Osteocyte (in vitro differentiated cells): ENCODE measurements at regions not wholly inside any gene's neighbourhood (a gene's known extent, or its start where the extent isn't known, plus 50 kb on each side); places are given as distances from the start of the nearest gene placed in this dataset.

Experiments
- DNase-seq: peaks from one replicate; pipeline ENCODE4 v3.0.0; 2021; ENCODE audit warnings: mixed read lengths; ENCODE audit not compliant: unreplicated experiment; ENCODE audit errors: extremely low spot score
- H3K27ac Mint-ChIP-seq: one replicate; pipeline ENCODE4 v1.8.0; 2021; ENCODE audit warnings: mild to moderate bottlenecking, mixed read lengths; ENCODE audit not compliant: unreplicated experiment
- H3K27me3 Mint-ChIP-seq: one replicate; pipeline ENCODE4 v1.8.0; 2021; ENCODE audit warnings: mixed read lengths; ENCODE audit not compliant: unreplicated experiment
- H3K36me3 Mint-ChIP-seq: one replicate; pipeline ENCODE4 v1.8.0; 2021; ENCODE audit warnings: mixed read lengths; ENCODE audit not compliant: unreplicated experiment
- H3K4me1 Mint-ChIP-seq: one replicate; pipeline ENCODE4 v1.8.0; 2021; ENCODE audit warnings: mixed read lengths; ENCODE audit not compliant: unreplicated experiment
- H3K4me3 Mint-ChIP-seq: one replicate; pipeline ENCODE4 v1.8.0; 2021; ENCODE audit warnings: mild to moderate bottlenecking, moderate library complexity, mixed read lengths; ENCODE audit not compliant: unreplicated experiment
- H3K9me3 Mint-ChIP-seq: one replicate; pipeline ENCODE4 v1.8.0; 2021; ENCODE audit warnings: mixed read lengths; ENCODE audit not compliant: unreplicated experiment
- CTCF ChIP-seq: fragments of 200-600 bp; sonication (generic); IDR thresholded peaks from 2 replicates; pipeline ENCODE4 v1.5.0; 2021; ENCODE audit warnings: antibody characterized with exemption, mild to moderate bottlenecking, moderate library complexity

GRCh38 chr20:39627765-39628164 is 665.6 kb downstream of the DHX35 start:
- H3K4me1 Mint-ChIP-seq = peaks cover 12% of the 10 kb centered on the region
- TF ChIP-seq CTCF = no peak
- DNase-seq = no peak
- peaks cover 44% of the 10 kb centered on the region for H3K27me3 Mint-ChIP-seq
- H3K36me3 Mint-ChIP-seq = no peaks in the 10 kb centered on the region
- H3K27ac Mint-ChIP-seq = no peak overlapping the region
- H3K4me3 Mint-ChIP-seq = no peak overlapping the region
- H3K9me3 Mint-ChIP-seq = no peaks in the 10 kb centered on the region

GRCh38 chr20:39624316-39624715 is 662.2 kb downstream of the DHX35 start:
- H3K36me3 Mint-ChIP-seq = no peaks in the 10 kb centered on the region
- no peak for DNase-seq
- no peak for TF ChIP-seq CTCF
- no peak overlapping the region for H3K27ac Mint-ChIP-seq
- H3K4me1 Mint-ChIP-seq = peaks cover 12% of the 10 kb centered on the region
- H3K27me3 Mint-ChIP-seq = peaks cover 27% of the 10 kb centered on the region
- H3K4me3 Mint-ChIP-seq = no peak overlapping the region
- no peaks in the 10 kb centered on the region for H3K9me3 Mint-ChIP-seq

DNA sequence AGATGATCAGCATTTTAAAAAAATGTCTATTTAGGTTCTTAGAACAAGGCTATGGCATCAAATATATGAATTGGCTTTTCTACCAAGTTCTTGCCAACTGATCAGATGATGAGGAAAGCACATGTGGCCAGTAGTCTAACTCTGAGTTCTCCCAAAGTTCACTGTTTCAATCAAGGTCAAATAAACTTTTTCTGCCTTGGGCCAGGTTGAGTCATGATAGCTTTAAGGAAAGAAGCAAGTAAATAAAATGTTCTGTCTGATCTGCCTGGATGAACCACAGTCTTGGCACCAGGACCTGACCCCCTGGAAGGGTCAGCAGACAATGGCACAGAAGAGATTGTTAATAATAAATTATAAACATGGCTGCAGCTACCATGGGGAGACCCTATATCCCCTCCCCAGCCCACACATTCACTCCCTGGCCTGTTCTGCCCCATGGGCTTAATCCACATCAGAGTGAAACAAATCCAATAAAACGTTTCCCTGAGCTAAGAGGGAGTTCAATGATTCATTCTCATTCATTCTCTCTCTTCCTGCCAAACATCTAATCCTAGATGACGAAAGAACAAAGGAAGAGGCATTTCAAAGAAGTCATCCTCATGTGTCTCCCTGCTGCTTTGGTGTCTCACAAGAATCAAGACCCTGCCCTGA is 661.6 kb downstream of the DHX35 start:
- no peak overlapping the region for H3K27ac Mint-ChIP-seq
- no peak for DNase-seq
- H3K4me3 Mint-ChIP-seq = no peak overlapping the region
- no peaks in the 10 kb centered on the region for H3K36me3 Mint-ChIP-seq
- peaks cover 27% of the 10 kb centered on the region for H3K27me3 Mint-ChIP-seq
- no peaks in the 10 kb centered on the region for H3K9me3 Mint-ChIP-seq
- peaks cover 12% of the 10 kb centered on the region for H3K4me1 Mint-ChIP-seq
- TF ChIP-seq CTCF = no peak

DNA sequence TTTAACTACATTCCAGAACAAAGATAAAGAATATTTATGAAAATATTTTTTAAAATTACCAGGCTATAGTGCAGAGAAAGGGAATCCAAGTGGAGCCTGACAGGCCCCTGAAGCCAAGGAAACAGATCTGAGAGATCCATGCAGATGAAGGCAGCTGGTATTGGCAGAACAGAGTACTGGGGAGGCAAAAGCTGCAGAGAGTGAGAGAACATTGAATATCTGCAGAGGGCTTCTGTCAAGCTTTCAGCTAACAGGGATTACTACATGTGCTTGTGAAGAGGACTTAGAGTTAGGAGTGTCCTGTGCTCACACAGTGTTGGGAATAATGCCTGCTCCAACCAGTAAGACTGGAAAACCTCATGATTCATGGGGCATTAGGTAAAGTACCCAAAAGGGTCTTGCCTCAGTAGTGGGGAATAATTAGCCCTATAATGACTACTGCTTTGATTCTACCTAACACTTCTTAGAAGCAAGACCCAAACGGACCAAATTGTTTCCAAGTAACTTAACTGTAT is 657.2 kb downstream of the DHX35 start:
- peaks cover 16% of the 10 kb centered on the region for H3K27me3 Mint-ChIP-seq

GRCh38 chr20:39611901-39612300 is 649.8 kb downstream of the DHX35 start:
- Mint-ChIP-seq H3K4me3 (no peak overlapping the region), H3K36me3 (no peaks in the 10 kb centered on the region), H3K4me1 (peaks cover 4% of the 10 kb centered on the region), H3K27ac (no peak overlapping the region), H3K27me3 (peaks cover 32% of the 10 kb centered on the region), H3K9me3 (peaks cover 6% of the 10 kb centered on the region)
- DNase-seq = no peak
- no peak for TF ChIP-seq CTCF

More for the DNA sequence above, 657.2 kb downstream of the DHX35 start:
- Mint-ChIP-seq H3K4me1 (peaks cover 12% of the 10 kb centered on the region), H3K4me3 (no peak overlapping the region), H3K9me3 (peaks cover 6% of the 10 kb centered on the region), H3K27ac (no peak overlapping the region), H3K36me3 (no peaks in the 10 kb centered on the region)
- no peak for DNase-seq
- TF ChIP-seq CTCF = no peak
